Heart left ventricle (tissue), 13 donors: ENCODE measurements at regions not wholly inside any gene's neighbourhood (a gene's known extent, or its start where the extent isn't known, plus 50 kb on each side); places are given as distances from the start of the nearest gene placed in this dataset.

ENCODE experiments used
- CTCF ChIP-seq, 12 donors: fragments of 200-600 bp; sonication (generic) in 4 of 12; IDR thresholded peaks; one replicate each; pipeline versions ENCODE4 v1.5.0 to v1.8.0; 2018 to 2022; ENCODE audit warnings: antibody characterized with exemption in 12 of 12, mild to moderate bottlenecking in 5 of 12
- POLR2A ChIP-seq, 2 donors: fragments of 450-650 bp; IDR thresholded peaks; one replicate each; pipeline ENCODE4 v1.6.1; 2017; ENCODE audit warnings: antibody characterized with exemption in 2 of 2, mild to moderate bottlenecking in 2 of 2, moderate library complexity in 2 of 2
- donor health status: ischemic (EF 13 %, LVEDD 7.1; RV severe dilation, severe dysfunction).
- donor health status: DM: no; HTN: yes; CAD: no.
- donor health status: DM: no; HTN: no; CAD: no.
- donor health status: ischemic (EF 25% LVEDD 6.9; RV normal size, moderate dysfunction).
- donor health status: ischemic (EF 25% LVEDD 5.7; RV mildly dilated, moderate dysfunction).
- donor health status: ischemic (EF 35%, LVEDD 5.7; RV mildly dilated, moderate dysfunction).
- donor health status: nonischemic (EF 11% LVEDD 7.7; RV severe dilation, severe dysfunction).
- donor health status: DM: yes; HTN: yes; CAD: no.
- donor health status: PGD.
- donor health status: ischemic (EF 29% LVEDD 5.4; RV normal size, mild dysfunction).
- donor health status: nonischemic (EF 23%, LVEDD 6.1; RV moderate dilation, normal function).

- TF ChIP-seq POLR2A (IDR thresholded peaks at IDR 0.05): no peak
- no peak for TF ChIP-seq CTCF (IDR thresholded peaks at IDR 0.05)
Observed at GRCh38 chr6:20024978-20025377, 187.3 kb downstream of the MBOAT1 start.
